GM21423 (cell line): ENCODE measurements at regions not wholly inside any gene's neighbourhood (a gene's known extent, or its start where the extent isn't known, plus 50 kb on each side); places are given as distances from the start of the nearest gene placed in this dataset.

ENCODE experiments used
- ATAC-seq: cut with Tn5 transposase; IDR thresholded peaks from one replicate; pipeline ENCODE4 v1.9.1; 2021; ENCODE audit warnings: mild to moderate bottlenecking, moderate library complexity; ENCODE audit not compliant: unreplicated experiment

GRCh38 chr14:97604731-97605130, 807.5 kb downstream of the VRK1 start:
- no peak for ATAC-seq

- no peak for ATAC-seq
These were observed 821.2 kb downstream of the VRK1 start for GRCh38 chr14:97618401-97618800.

GRCh38 chr14:97618917-97619690, 821.9 kb downstream of the VRK1 start:
- no peak for ATAC-seq

DNA sequence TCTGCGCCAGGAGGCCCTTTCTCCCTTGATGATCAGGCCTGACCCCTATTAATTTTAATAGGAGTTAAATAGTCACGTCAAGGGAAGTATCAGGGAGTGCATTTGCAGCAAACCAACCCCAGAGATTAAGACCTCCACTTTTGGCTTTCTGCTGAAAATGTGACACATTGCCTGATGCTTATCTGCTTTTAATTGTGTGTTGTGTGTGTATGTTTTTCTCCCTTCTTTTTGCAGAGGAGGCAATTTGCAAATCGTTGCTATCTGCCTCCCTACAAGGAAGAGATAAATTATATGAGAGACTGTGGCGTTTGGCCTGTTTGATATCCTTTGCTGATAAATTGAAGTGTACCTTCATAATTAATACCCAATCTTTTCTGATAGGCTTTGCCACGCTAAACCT, 822.9 kb downstream of the VRK1 start:
- ATAC-seq: no peak

DNA sequence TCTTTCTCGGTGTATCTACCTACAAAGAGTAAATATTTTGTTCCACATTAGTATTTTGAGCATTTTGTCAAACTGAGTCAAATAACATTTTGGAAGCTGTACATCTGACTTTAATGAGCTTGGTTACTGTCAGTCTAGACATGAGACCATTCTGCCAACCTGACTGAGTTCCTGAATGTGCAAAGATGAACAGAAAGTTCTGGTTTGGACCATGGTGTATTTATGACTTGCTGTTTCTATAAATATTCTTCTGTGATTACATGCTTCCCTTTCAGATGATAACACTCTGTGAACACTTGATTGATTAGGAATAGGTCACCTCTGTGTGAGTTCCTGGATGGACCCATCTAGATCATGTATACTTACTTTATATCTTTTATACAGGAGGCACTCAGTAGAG, 827.8 kb downstream of the VRK1 start:
- ATAC-seq: no peak

DNA sequence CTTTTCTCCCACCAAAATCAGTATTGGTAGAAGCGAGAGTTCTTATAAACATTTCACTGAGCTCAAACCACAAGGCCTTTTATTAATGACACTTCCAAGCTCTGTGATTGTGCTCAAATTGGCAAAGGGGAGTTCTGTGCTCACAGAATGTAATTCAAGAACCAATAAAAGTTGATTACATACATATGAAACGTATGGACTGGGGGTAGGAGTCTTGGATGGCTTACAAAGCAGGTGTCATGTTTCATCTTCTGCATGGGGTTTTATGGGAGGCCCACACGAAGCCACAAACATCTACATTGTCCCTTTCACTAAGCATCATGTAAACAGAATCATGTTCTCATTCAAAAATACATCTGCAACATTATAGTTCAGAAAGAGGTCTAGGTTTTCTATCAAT, 828.3 kb downstream of the VRK1 start:
- no peak for ATAC-seq

DNA sequence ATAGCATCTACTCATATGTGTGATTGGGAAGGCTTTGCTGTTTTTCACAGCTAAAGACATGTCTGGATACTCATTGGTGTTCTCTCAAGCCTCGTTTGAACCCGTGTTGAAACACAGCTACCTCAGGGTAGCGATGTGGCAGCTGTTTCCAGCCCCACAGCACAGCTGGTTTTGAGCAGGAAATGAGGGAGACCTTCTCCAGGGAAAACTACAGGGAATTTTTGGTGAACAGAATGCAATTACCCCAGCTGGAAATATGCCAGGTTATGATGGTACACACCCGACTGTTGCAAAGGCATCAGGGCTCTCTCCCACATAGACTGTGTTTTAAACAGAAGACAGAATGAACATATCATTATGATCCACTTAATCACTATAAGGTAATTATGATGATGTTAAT, 828.9 kb downstream of the VRK1 start:
- ATAC-seq: no peak

- no peak for ATAC-seq
These were observed 833.1 kb downstream of the VRK1 start for GRCh38 chr14:97630249-97630648.

- no peak for ATAC-seq
These were observed 836.1 kb downstream of the VRK1 start for GRCh38 chr14:97633131-97633738.

- no peak for ATAC-seq
These were observed 837.6 kb downstream of the VRK1 start for GRCh38 chr14:97634751-97635150.

DNA sequence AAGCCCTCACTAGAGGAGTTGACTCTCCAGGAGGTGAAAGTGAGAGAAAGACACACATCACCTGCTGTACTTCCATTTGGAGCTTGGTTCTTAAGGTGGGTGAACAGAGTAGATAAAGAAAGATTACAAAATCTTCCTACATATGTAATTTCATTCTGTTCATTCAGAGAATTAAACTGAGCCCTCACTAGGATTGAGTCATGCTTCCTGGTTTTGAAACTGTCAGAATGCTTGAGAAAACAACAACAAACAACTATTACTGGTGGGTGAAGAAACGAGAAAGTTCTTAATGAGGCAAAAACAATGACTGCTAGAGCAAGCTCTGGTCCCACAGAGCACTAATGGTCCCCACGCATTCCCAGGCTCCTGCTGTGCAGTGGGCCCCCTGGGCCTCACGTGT, 841.7 kb downstream of the VRK1 start:
- no peak for ATAC-seq

DNA sequence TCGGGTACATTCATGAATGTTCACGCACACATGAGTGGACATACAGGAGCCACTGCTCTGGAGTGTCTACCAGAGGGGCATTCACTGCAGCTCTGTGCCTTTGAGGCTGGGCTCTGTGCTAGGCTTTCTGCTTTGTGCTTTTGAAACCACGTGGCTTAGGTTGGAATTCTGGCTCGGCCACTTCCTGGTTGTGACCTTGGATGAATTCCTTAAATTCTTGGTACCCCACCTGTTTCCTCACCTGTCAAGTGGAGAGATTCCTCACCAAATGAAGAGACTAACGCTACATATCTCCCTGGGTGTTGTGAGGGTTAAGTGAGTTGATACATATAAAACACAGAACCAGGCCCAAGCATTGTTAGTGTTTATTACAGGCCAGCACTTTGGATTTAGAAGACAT, 842.8 kb downstream of the VRK1 start:
- no peak for ATAC-seq

DNA sequence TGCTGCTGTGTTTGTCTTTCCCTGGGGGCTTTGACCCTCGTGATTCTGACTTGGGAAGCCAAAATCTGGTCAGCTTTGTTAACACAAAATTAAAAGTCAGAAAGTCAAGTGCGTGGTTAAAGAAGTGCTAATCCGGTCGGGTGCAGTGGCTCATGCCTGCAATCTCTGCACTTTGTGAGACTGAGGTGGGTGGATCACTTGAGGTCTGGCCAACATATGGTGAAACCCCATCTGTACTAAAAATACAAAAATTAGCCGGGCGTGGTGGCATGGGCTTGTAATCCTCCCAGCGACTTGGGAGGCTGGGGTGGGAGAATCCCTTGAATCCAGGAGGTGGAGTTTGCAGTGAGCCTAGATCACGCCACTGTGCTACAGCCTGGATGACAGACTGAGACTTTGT, 844.6 kb downstream of the VRK1 start:
- ATAC-seq: no peak

- ATAC-seq: no peak
These were observed 845.4 kb downstream of the VRK1 start for GRCh38 chr14:97642631-97643030.

DNA sequence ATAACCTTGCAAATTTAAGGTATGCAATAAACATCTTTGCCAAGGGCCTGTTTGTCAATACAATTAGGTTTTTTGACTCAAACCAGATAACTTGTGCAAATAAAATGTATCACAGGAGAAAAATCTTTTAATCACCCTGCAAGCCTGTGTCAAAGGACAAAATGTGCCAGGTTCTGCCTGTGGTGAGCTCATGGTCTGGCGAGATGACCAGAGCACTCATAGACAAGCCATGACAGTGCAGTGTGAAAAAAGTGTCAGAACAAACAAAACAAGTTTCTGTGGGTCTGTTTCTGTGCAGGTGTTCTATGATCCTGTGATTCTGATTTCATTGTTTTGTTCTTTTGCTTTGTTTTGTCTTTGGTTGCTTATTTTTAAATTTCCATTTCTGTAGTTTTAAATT, 847.2 kb downstream of the VRK1 start:
- no peak for ATAC-seq

GRCh38 chr14:97649752-97650151, 852.6 kb downstream of the VRK1 start:
- no peak for ATAC-seq

GRCh38 chr14:97655169-97655948, 858.2 kb downstream of the VRK1 start:
- ATAC-seq: no peak

GRCh38 chr14:97657609-97658008, 860.4 kb downstream of the VRK1 start:
- no peak for ATAC-seq

GRCh38 chr14:97687944-97688630, 890.9 kb downstream of the VRK1 start:
- ATAC-seq: no peak

GRCh38 chr14:97688631-97689336, 891.6 kb downstream of the VRK1 start:
- no peak for ATAC-seq

GRCh38 chr14:97692084-97692483, 894.9 kb downstream of the VRK1 start:
- no peak for ATAC-seq
